H9 (cell line): ENCODE measurements at regions not wholly inside any gene's neighbourhood (a gene's known extent, or its start where the extent isn't known, plus 50 kb on each side); places are given as distances from the start of the nearest gene placed in this dataset.

Experiments used
- DNase-seq: peaks from one replicate; pipeline ENCODE4 v3.0.0-alpha.2; 2017
- H2AFZ ChIP-seq: one replicate; pipeline ENCODE4 v1.6.1; 2013; ENCODE audit warnings: mild to moderate bottlenecking, low read length, control low read depth, moderate library complexity
- H2AK5ac ChIP-seq: 2 replicates; pipeline ENCODE4 v1.6.1; 2013; ENCODE audit warnings: low read length, control low read depth, mixed read lengths; ENCODE audit not compliant: insufficient read length
- H2BK120ac ChIP-seq: one replicate; pipeline ENCODE4 v1.6.1; 2013; ENCODE audit warnings: low read depth, mild to moderate bottlenecking, low read length, control low read depth, inconsistent platforms; ENCODE audit not compliant: poor library complexity, severe bottlenecking
- H2BK12ac ChIP-seq: 2 replicates; pipeline ENCODE4 v1.6.1; 2013; ENCODE audit warnings: low read length, control low read depth, mixed read lengths, low read depth; ENCODE audit not compliant: insufficient read length
- H2BK15ac ChIP-seq: 2 replicates; pipeline ENCODE4 v1.6.1; 2013; ENCODE audit warnings: low read depth, low read length, control low read depth
- H2BK20ac ChIP-seq: one replicate; pipeline ENCODE4 v1.6.1; 2013; ENCODE audit warnings: low read depth, mild to moderate bottlenecking, low read length, control low read depth, inconsistent platforms; ENCODE audit not compliant: poor library complexity, severe bottlenecking
- H2BK5ac ChIP-seq: 2 replicates; pipeline ENCODE4 v1.6.1; 2013; ENCODE audit warnings: low read length, control low read depth, mixed read lengths; ENCODE audit not compliant: insufficient read length
- H3K14ac ChIP-seq: 2 replicates; pipeline ENCODE4 v1.6.1; 2013; ENCODE audit warnings: low read length, control low read depth; ENCODE audit not compliant: insufficient read depth
- H3K18ac ChIP-seq: 2 replicates; pipeline ENCODE4 v1.6.1; 2013; ENCODE audit warnings: low read depth, mild to moderate bottlenecking, mixed read lengths, low read length, control low read depth; ENCODE audit not compliant: insufficient read length
- H3K23ac ChIP-seq: 2 replicates; pipeline ENCODE4 v1.6.1; 2013; ENCODE audit warnings: low read length, control low read depth, mixed read lengths, low read depth; ENCODE audit not compliant: insufficient read length
- H3K23me2 ChIP-seq: 2 replicates; pipeline ENCODE4 v1.6.1; 2013; ENCODE audit warnings: low read depth, mild to moderate bottlenecking, mixed read lengths, low read length, control low read depth; ENCODE audit not compliant: insufficient read length, poor library complexity, severe bottlenecking
- H3K27ac ChIP-seq: 2 replicates; pipeline ENCODE4 v1.5.1; 2013; ENCODE audit warnings: low read length, control low read depth, mixed read lengths, low read depth; ENCODE audit not compliant: insufficient read length
- H3K27me3 ChIP-seq: 2 replicates; pipeline ENCODE4 v1.6.1; 2013; ENCODE audit warnings: low read length, control low read depth, inconsistent platforms; ENCODE audit not compliant: insufficient read depth
- H3K4ac ChIP-seq: 2 replicates; pipeline ENCODE4 v1.6.1; 2013; ENCODE audit warnings: low read depth, mild to moderate bottlenecking, control low read depth, inconsistent platforms, low read length, moderate library complexity
- H3K4me1 ChIP-seq: 2 replicates; pipeline ENCODE4 v1.6.1; 2013; ENCODE audit warnings: low read length, control low read depth, inconsistent platforms; ENCODE audit not compliant: insufficient read depth
- H3K4me2 ChIP-seq: 2 replicates; pipeline ENCODE4 v1.6.1; 2013; ENCODE audit warnings: low read length, control low read depth, mixed read lengths; ENCODE audit not compliant: insufficient read length, insufficient read depth
- H3K56ac ChIP-seq: 2 replicates; pipeline ENCODE4 v1.6.1; 2013; ENCODE audit warnings: low read depth, mild to moderate bottlenecking, mixed read lengths, low read length, control low read depth; ENCODE audit not compliant: insufficient read length
- H3K79me1 ChIP-seq: 2 replicates; pipeline ENCODE4 v1.6.1; 2013; ENCODE audit warnings: low read depth, mild to moderate bottlenecking, moderate library complexity, low read length, control low read depth, inconsistent platforms; ENCODE audit not compliant: insufficient read depth, poor library complexity, severe bottlenecking
- H3K79me2 ChIP-seq: 2 replicates; pipeline ENCODE4 v1.6.1; 2013; ENCODE audit warnings: low read length, control low read depth, inconsistent platforms; ENCODE audit not compliant: insufficient read depth
- H3K9ac ChIP-seq: 2 replicates; pipeline ENCODE4 v1.6.1; 2013; ENCODE audit warnings: low read length, control low read depth, mixed read lengths; ENCODE audit not compliant: insufficient read length; ENCODE audit errors: extremely low read depth
- H3K9me3 ChIP-seq: one replicate; pipeline ENCODE4 v1.6.1; 2013; ENCODE audit warnings: low read depth, low read length, inconsistent platforms; ENCODE audit not compliant: control insufficient read depth
- H3T11ph ChIP-seq: one replicate; pipeline ENCODE4 v1.6.1; 2013; ENCODE audit warnings: mild to moderate bottlenecking, low read length, control low read depth, inconsistent platforms
- H4K20me1 ChIP-seq: one replicate; pipeline ENCODE4 v1.6.1; 2013; ENCODE audit not compliant: control insufficient read depth, insufficient read length, insufficient read depth
- H4K5ac ChIP-seq: 2 replicates; pipeline ENCODE4 v1.6.1; 2013; ENCODE audit warnings: low read depth, mild to moderate bottlenecking, mixed read lengths, low read length, control low read depth; ENCODE audit not compliant: insufficient read length
- H4K8ac ChIP-seq: replicated peaks from 2 replicates; pipeline ENCODE4 v1.6.1; 2013; ENCODE audit warnings: low read length, control low read depth, mixed read lengths, low read depth; ENCODE audit not compliant: insufficient read length
- H4K91ac ChIP-seq: 2 replicates; pipeline ENCODE4 v1.6.1; 2013; ENCODE audit warnings: low read depth, mild to moderate bottlenecking, moderate library complexity, mixed read lengths, low read length, control low read depth; ENCODE audit not compliant: insufficient read length
- H3K27ac Mint-ChIP-seq, 3 experiments: 2 replicates in 2 of 3; 3 replicates in 1 of 3; pipeline ENCODE4 v1.8.0; 2020 to 2021; ENCODE audit warnings: mixed read lengths in 3 of 3, mild to moderate bottlenecking in 1 of 3, moderate library complexity in 1 of 3
- H3K27me3 Mint-ChIP-seq: 2 replicates; pipeline ENCODE4 v1.8.0; 2021; ENCODE audit warnings: low read depth, mild to moderate bottlenecking, moderate library complexity, mixed read lengths
- H3K36me3 Mint-ChIP-seq, 3 experiments: 2 replicates in 2 of 3; 3 replicates in 1 of 3; pipeline ENCODE4 v1.8.0; 2020 to 2021; ENCODE audit warnings: low read depth in 3 of 3, mixed read lengths in 3 of 3; ENCODE audit not compliant: insufficient read depth in 1 of 3
- H3K4me1 Mint-ChIP-seq, 2 experiments: 2 replicates each; pipeline ENCODE4 v1.8.0; 2020; ENCODE audit warnings: mixed read lengths in 2 of 2
- H3K4me3 Mint-ChIP-seq, 2 experiments: 2 replicates in 1 of 2; 3 replicates in 1 of 2; pipeline ENCODE4 v1.8.0; 2020 to 2021; ENCODE audit warnings: mild to moderate bottlenecking in 2 of 2, mixed read lengths in 2 of 2, moderate library complexity in 1 of 2
- H3K9me3 Mint-ChIP-seq, 2 experiments: 2 replicates in 1 of 2; 3 replicates in 1 of 2; pipeline ENCODE4 v1.8.0; 2020; ENCODE audit warnings: mild to moderate bottlenecking in 2 of 2, mixed read lengths in 2 of 2, moderate library complexity in 1 of 2
- WGBS: extraction: QIAGEN DNeasy Blood & Tissue Kit; methylation state at CpG from one replicate; pipeline ENCODE4 v1.1.7; 2013; ENCODE audit warnings: missing lambda C conversion rate, low lambda C conversion rate, mixed read lengths; ENCODE audit not compliant: insufficient read length; ENCODE audit errors: extremely low coverage; 5-methylcytosine and 5-hydroxymethylcytosine counted together
- TF ChIP-seq, protein P1 (sequence below): fragments of 200-600 bp; sonication (generic); conservative IDR thresholded peaks from 3 replicates; pipeline ENCODE4 v1.8.0; 2021; ENCODE audit warnings: antibody characterized with exemption, mild to moderate bottlenecking

DNA sequence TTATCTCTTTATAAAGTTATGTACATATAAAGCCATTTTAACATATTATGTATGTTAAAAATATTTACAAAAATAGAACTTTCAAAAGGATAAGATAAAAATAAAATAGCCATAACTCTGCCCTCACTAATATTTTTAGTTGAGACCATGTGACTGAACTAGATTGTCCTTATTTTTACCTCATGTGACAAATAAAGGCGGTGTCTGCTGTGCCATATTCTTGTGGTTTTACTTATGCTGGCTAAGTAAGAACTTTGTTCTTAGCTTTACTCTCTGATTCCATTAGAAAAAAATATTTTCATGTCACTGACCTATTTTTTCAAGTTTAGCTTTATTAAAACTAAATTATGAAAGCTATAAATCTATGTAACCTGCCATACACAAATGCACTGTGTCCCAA is 135.6 kb upstream of the TSC22D1 start:
- H2AK5ac ChIP-seq: no peak overlapping the region

More for the DNA sequence above, 135.6 kb upstream of the TSC22D1 start:
- Histone ChIP-seq H3T11ph (no peak overlapping the region), H3K4me2 (no peak overlapping the region), H2BK120ac (no peak overlapping the region), H4K20me1 (no peaks in the 10 kb centered on the region), H3K9me3 (no peaks in the 10 kb centered on the region), H4K8ac (no peak overlapping the region), H3K79me2 (no peaks in the 10 kb centered on the region), H4K91ac (no peak overlapping the region), H3K79me1 (no peaks in the 10 kb centered on the region), H3K18ac (no peak overlapping the region), H3K4ac (no peak overlapping the region), H3K9ac (no peak overlapping the region), H2BK5ac (no peak overlapping the region), H2BK20ac (no peak overlapping the region), H2AFZ (no peak overlapping the region), H3K23me2 (no peaks in the 10 kb centered on the region), H3K27me3 (no peaks in the 10 kb centered on the region), H3K4me1 (no peaks in the 10 kb centered on the region; the same call in 1 of the 2 replicates), H3K23ac (no peak overlapping the region), H3K27ac (no peak overlapping the region), H3K14ac (no peak overlapping the region), H2BK15ac (no peak overlapping the region), H3K56ac (no peak overlapping the region), H2BK12ac (no peak overlapping the region), H4K5ac (no peak overlapping the region)
- Mint-ChIP-seq H3K27ac (no peak overlapping the region), H3K4me3 (no peak overlapping the region), H3K27me3 (no peaks in the 10 kb centered on the region), H3K4me1 (peaks cover 6% of the 10 kb centered on the region in 2 experiments; a peak in 3 of 4 replicates), H3K36me3 (peaks cover 0 to 15% (median 6%) of the 10 kb centered on the region in 3 experiments; a peak in 4 of 7 replicates), H3K9me3 (peaks cover 11 to 12% of the 10 kb centered on the region in 2 experiments)
- TF ChIP-seq, protein P1, sequence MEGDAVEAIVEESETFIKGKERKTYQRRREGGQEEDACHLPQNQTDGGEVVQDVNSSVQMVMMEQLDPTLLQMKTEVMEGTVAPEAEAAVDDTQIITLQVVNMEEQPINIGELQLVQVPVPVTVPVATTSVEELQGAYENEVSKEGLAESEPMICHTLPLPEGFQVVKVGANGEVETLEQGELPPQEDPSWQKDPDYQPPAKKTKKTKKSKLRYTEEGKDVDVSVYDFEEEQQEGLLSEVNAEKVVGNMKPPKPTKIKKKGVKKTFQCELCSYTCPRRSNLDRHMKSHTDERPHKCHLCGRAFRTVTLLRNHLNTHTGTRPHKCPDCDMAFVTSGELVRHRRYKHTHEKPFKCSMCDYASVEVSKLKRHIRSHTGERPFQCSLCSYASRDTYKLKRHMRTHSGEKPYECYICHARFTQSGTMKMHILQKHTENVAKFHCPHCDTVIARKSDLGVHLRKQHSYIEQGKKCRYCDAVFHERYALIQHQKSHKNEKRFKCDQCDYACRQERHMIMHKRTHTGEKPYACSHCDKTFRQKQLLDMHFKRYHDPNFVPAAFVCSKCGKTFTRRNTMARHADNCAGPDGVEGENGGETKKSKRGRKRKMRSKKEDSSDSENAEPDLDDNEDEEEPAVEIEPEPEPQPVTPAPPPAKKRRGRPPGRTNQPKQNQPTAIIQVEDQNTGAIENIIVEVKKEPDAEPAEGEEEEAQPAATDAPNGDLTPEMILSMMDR: no peak
- DNase-seq: no peak
- no CpG with 5 or more reads among the region's 1 CpG for WGBS
